Keratinocyte (primary cell): ENCODE measurements at regions not wholly inside any gene's neighbourhood (a gene's known extent, or its start where the extent isn't known, plus 50 kb on each side); places are given as distances from the start of the nearest gene placed in this dataset.

Experiments
- DNase-seq: peaks from one replicate; pipeline ENCODE4 v3.0.0-alpha.2; 2011; ENCODE audit warnings: low read depth, missing footprints, low spot score
- FAIRE-seq: peaks from 2 replicates; lab custom pipeline; 2011; peaks lifted over from hg19 to GRCh38; lab: Jason Lieb, UNC
- H2AFZ ChIP-seq: 2 replicates; pipeline ENCODE4 v1.6.0; 2012; ENCODE audit warnings: low read length, control low read depth, inconsistent platforms; ENCODE audit not compliant: control insufficient read depth
- H3K27ac ChIP-seq: 2 replicates; pipeline ENCODE4 v1.5.1; 2011; ENCODE audit warnings: low read length; ENCODE audit not compliant: control insufficient read depth, insufficient read depth
- H3K27me3 ChIP-seq: 3 replicates; pipeline ENCODE4 v1.6.0; 2011; ENCODE audit warnings: low read length; ENCODE audit not compliant: control insufficient read depth, insufficient read depth; ENCODE audit errors: extremely low read depth
- H3K36me3 ChIP-seq, 2 experiments: 2 replicates in 1 of 2; 3 replicates in 1 of 2; pipeline ENCODE4 v1.5.1; 2011; ENCODE audit warnings: low read length in 2 of 2, mild to moderate bottlenecking in 1 of 2; ENCODE audit not compliant: control insufficient read depth in 2 of 2, insufficient read depth in 2 of 2; ENCODE audit errors: extremely low read depth in 1 of 2
- H3K4me1 ChIP-seq: 3 replicates; pipeline ENCODE4 v1.5.1; 2011; ENCODE audit warnings: low read length; ENCODE audit not compliant: control insufficient read depth, insufficient read depth; ENCODE audit errors: extremely low read depth
- H3K4me2 ChIP-seq: 3 replicates; pipeline ENCODE4 v1.6.0; 2011; ENCODE audit warnings: low read depth, low read length; ENCODE audit not compliant: control insufficient read depth, insufficient read depth; ENCODE audit errors: extremely low read depth
- H3K4me3 ChIP-seq, 3 experiments: fragments of 200-600 bp in 1 of 3; sonication (generic) in 1 of 3; 2 replicates in 2 of 3; 3 replicates in 1 of 3; pipeline ENCODE4 v1.5.1; 2011 to 2016; ENCODE audit warnings: low read length in 3 of 3, mild to moderate bottlenecking in 3 of 3, control low read depth in 2 of 3, inconsistent platforms in 1 of 3, low read depth in 1 of 3, mixed read lengths in 1 of 3, mixed run types in 1 of 3, moderate library complexity in 1 of 3; ENCODE audit not compliant: control insufficient read depth in 2 of 3, insufficient read depth in 2 of 3; ENCODE audit errors: extremely low read depth in 1 of 3
- H3K79me2 ChIP-seq: 2 replicates; pipeline ENCODE4 v1.6.0; 2012; ENCODE audit warnings: low read length; ENCODE audit not compliant: control insufficient read depth, insufficient read depth
- H3K9ac ChIP-seq: 3 replicates; pipeline ENCODE4 v1.6.0; 2011; ENCODE audit warnings: low read length; ENCODE audit not compliant: control insufficient read depth, insufficient read depth; ENCODE audit errors: extremely low read depth
- H3K9me1 ChIP-seq: 3 replicates; pipeline ENCODE4 v1.6.0; 2011; ENCODE audit warnings: low read length; ENCODE audit not compliant: control insufficient read depth, insufficient read depth; ENCODE audit errors: extremely low read depth
- H3K9me3 ChIP-seq: 2 replicates; pipeline ENCODE4 v1.5.1; 2012; ENCODE audit warnings: low read depth, low read length; ENCODE audit not compliant: control insufficient read depth
- H4K20me1 ChIP-seq: 3 replicates; pipeline ENCODE4 v1.6.0; 2011; ENCODE audit warnings: low read length; ENCODE audit not compliant: control insufficient read depth, insufficient read depth; ENCODE audit errors: extremely low read depth
- CTCF ChIP-seq, 3 experiments: IDR thresholded peaks in 1 of 3; conservative IDR thresholded peaks in 1 of 3; optimal IDR thresholded peaks in 1 of 3; 2 replicates in 2 of 3; 3 replicates in 1 of 3; pipeline versions ENCODE3 to v1.5.1; 2011; ENCODE audit warnings: low read length in 3 of 3, mild to moderate bottlenecking in 3 of 3, moderate library complexity in 2 of 3, control low read depth in 1 of 3, inconsistent platforms in 1 of 3; ENCODE audit not compliant: insufficient read depth in 2 of 3; ENCODE audit errors: extremely low read depth in 1 of 3
- EZH2 ChIP-seq: IDR thresholded peaks from one replicate; pipeline ENCODE4 v1.6.1; 2012; ENCODE audit warnings: inconsistent platforms, mild to moderate bottlenecking, low read length, moderate library complexity
- dilution Hi-C: fragments of 300-500 bp; cut with MboI; formaldehyde crosslinking; loops from one replicate; pipeline ENCODE4 v1.7.0; 2020; ENCODE audit warnings: low sequenced_read_pairs; ENCODE audit not compliant: extremely low pct_ligation_motif_present

- Histone ChIP-seq H3K27ac (no peak overlapping the region), H3K27me3 (no peaks in the 10 kb centered on the region), H3K9ac (no peak overlapping the region), H3K79me2 (no peaks in the 10 kb centered on the region), H3K9me3 (no peaks in the 10 kb centered on the region), H3K36me3 (no peaks in the 10 kb centered on the region), H3K4me2 (no peak overlapping the region), H2AFZ (no peak overlapping the region), H3K4me3 (no peak overlapping the region), H4K20me1 (no peaks in the 10 kb centered on the region), H3K4me1 (peaks cover 10% of the 10 kb centered on the region), H3K9me1 (no peaks in the 10 kb centered on the region)
- DNase-seq = no peak
- TF ChIP-seq EZH2 (no peak), CTCF (optimal IDR thresholded peaks at IDR 0.05 in 1 of 3, IDR thresholded peaks at IDR 0.05 in 1 of 3, conservative IDR thresholded peaks at IDR 0.05 in 1 of 3; ENCODE audit: extremely low read depth in 1 of 3, insufficient read depth in 2 of 3, low read length in 3 of 3) (no peak)
- dilution Hi-C loops = loop anchor here (25.0 kb wide), 1 partner anchor 213 kb away; the partner anchor contains the start of gene APP
- no peak for FAIRE-seq
Observed at GRCh38 chr21:26374817-26375216, 198.3 kb downstream of the CYYR1 start.

GRCh38 chr21:26368591-26369320, 198.2 kb upstream of the APP start:
- no peaks in the 10 kb centered on the region for H3K27me3 ChIP-seq
- dilution Hi-C loops = no loop called here
- TF ChIP-seq CTCF (optimal IDR thresholded peaks at IDR 0.05 in 1 of 3, IDR thresholded peaks at IDR 0.05 in 1 of 3, conservative IDR thresholded peaks at IDR 0.05 in 1 of 3; ENCODE audit: extremely low read depth in 1 of 3, insufficient read depth in 2 of 3, low read length in 3 of 3) (no peak), EZH2 (no peak)
- H3K9me1 ChIP-seq = no peaks in the 10 kb centered on the region
- no peaks in the 10 kb centered on the region for H3K9me3 ChIP-seq
- H3K79me2 ChIP-seq = no peaks in the 10 kb centered on the region
- DNase-seq (no peak), FAIRE-seq (no peak)
- H3K9ac ChIP-seq = no peak overlapping the region
- no peaks in the 10 kb centered on the region for H3K36me3 ChIP-seq
- no peaks in the 10 kb centered on the region for H4K20me1 ChIP-seq
- H3K4me1 ChIP-seq = peaks cover 15% of the 10 kb centered on the region
- H2AFZ ChIP-seq = no peak overlapping the region
- H3K4me2 ChIP-seq = no peak overlapping the region
- no peak overlapping the region for H3K27ac ChIP-seq
- H3K4me3 ChIP-seq = no peak overlapping the region
